OCI-LY1 (cell line): ENCODE measurements at regions not wholly inside any gene's neighbourhood (a gene's known extent, or its start where the extent isn't known, plus 50 kb on each side); places are given as distances from the start of the nearest gene placed in this dataset.

Experiments
- H2AFZ ChIP-seq: fragments of 200-600 bp; sonication (generic), shearing (Covaris generic); 2 replicates; pipeline ENCODE4 v1.6.0; 2014; ENCODE audit warnings: antibody characterized with exemption, mild to moderate bottlenecking, low read length
- H3F3A ChIP-seq: fragments of 200-600 bp; sonication (generic), shearing (Covaris generic); 2 replicates; pipeline ENCODE4 v1.6.0; 2014; ENCODE audit warnings: mild to moderate bottlenecking, antibody characterized with exemption, low read length, moderate library complexity; ENCODE audit not compliant: insufficient read depth
- H3K27ac ChIP-seq: fragments of 200-600 bp; sonication (generic); 2 replicates; pipeline ENCODE4 v1.5.1; 2014; ENCODE audit warnings: low read length, mixed run types, mild to moderate bottlenecking, low read depth; ENCODE audit not compliant: poor library complexity, severe bottlenecking
- H3K27me3 ChIP-seq: fragments of 200-600 bp; sonication (generic); 2 replicates; pipeline ENCODE4 v1.6.0; 2014; ENCODE audit warnings: antibody characterized with exemption, mild to moderate bottlenecking, low read length, moderate library complexity; ENCODE audit not compliant: insufficient read depth
- H3K36me3 ChIP-seq: fragments of 200-600 bp; sonication (generic); 2 replicates; pipeline ENCODE4 v1.6.1; 2014; ENCODE audit warnings: mild to moderate bottlenecking, antibody characterized with exemption, low read length, moderate library complexity, mixed read lengths; ENCODE audit not compliant: insufficient read depth
- H3K4me1 ChIP-seq: fragments of 200-600 bp; sonication (generic); 2 replicates; pipeline ENCODE4 v1.5.1; 2014; ENCODE audit warnings: mild to moderate bottlenecking, low read length, moderate library complexity; ENCODE audit not compliant: insufficient read depth, severe bottlenecking
- H3K4me2 ChIP-seq: fragments of 200-600 bp; sonication (generic), shearing (Covaris generic); 2 replicates; pipeline ENCODE4 v1.6.1; 2014; ENCODE audit warnings: low read length
- H3K4me3 ChIP-seq: fragments of 200-600 bp; sonication (generic); 2 replicates; pipeline ENCODE4 v1.5.1; 2014; ENCODE audit warnings: low read length, low read depth, mild to moderate bottlenecking, mixed read lengths; ENCODE audit not compliant: poor library complexity, severe bottlenecking
- H3K79me2 ChIP-seq: fragments of 200-600 bp; shearing (Covaris generic); 2 replicates; pipeline ENCODE4 v1.6.1; 2016; ENCODE audit warnings: mixed run types, low read length, mixed read lengths; ENCODE audit not compliant: insufficient read depth
- H3K9ac ChIP-seq: fragments of 200-600 bp; sonication (generic), shearing (Covaris generic); 2 replicates; pipeline ENCODE4 v1.6.1; 2014; ENCODE audit warnings: mild to moderate bottlenecking, low read length, mixed read lengths
- H3K9me2 ChIP-seq: fragments of 200-600 bp; sonication (generic), shearing (Covaris generic); 2 replicates; pipeline ENCODE4 v1.6.1; 2014; ENCODE audit warnings: low read depth, mild to moderate bottlenecking, low read length, mixed read lengths
- H3K9me3 ChIP-seq: fragments of 200-600 bp; shearing (Covaris generic); 2 replicates; pipeline ENCODE4 v1.6.1; 2014; ENCODE audit warnings: low read length, mixed read lengths
- H4K20me1 ChIP-seq: fragments of 200-600 bp; sonication (generic), shearing (Covaris generic); 2 replicates; pipeline ENCODE4 v1.6.0; 2016; ENCODE audit warnings: mild to moderate bottlenecking, low read length; ENCODE audit not compliant: insufficient read depth
- CTCF ChIP-seq: fragments of 200-600 bp; sonication (generic), shearing (Covaris generic); IDR thresholded peaks from 2 replicates; pipeline ENCODE4 v1.5.1; 2017; ENCODE audit warnings: mild to moderate bottlenecking, antibody characterized with exemption, low read length, moderate library complexity, mixed read lengths
- EZH2 ChIP-seq: fragments of 200-600 bp; sonication (generic), shearing (Covaris generic); IDR thresholded peaks from 2 replicates; pipeline ENCODE4 v1.8.0; 2017; ENCODE audit warnings: borderline replicate concordance, mixed run types, mild to moderate bottlenecking, antibody characterized with exemption, low read length, moderate library complexity, mixed read lengths

DNA sequence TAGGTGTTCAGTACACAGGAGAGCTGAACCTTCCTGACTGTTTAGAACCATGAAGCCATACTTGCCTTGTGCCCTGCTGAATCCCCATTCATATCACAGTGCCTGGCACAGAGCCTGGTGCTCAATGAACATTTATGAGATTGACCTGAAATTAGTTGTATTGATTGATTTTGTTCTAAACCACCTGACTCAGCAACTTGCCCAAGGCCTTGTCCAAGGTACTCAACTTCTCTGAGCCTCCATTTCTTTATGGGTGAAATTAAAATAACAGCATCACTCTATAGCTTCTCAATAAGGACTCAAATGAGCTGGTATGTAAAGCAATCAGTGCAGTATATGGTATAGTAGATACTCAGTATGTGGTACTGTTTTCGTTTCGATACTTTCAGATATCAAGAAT lies 208.1 kb downstream of the SLC39A8 start:
- H3K9me3 ChIP-seq = no peaks in the 10 kb centered on the region
- H3K27ac ChIP-seq = no peak overlapping the region
- TF ChIP-seq EZH2 = no peak
- no peaks in the 10 kb centered on the region for H3K79me2 ChIP-seq
- H3K9ac ChIP-seq = no peak overlapping the region
- no peak overlapping the region for H2AFZ ChIP-seq
- H3K4me3 ChIP-seq = no peak overlapping the region
- H3K4me2 ChIP-seq = no peak overlapping the region
- no peaks in the 10 kb centered on the region for H3K27me3 ChIP-seq
- H3K36me3 ChIP-seq = no peaks in the 10 kb centered on the region
- H3K4me1 ChIP-seq = peaks cover 7% of the 10 kb centered on the region
- H4K20me1 ChIP-seq = no peaks in the 10 kb centered on the region
- no peaks in the 10 kb centered on the region for H3F3A ChIP-seq
- no peaks in the 10 kb centered on the region for H3K9me2 ChIP-seq

DNA sequence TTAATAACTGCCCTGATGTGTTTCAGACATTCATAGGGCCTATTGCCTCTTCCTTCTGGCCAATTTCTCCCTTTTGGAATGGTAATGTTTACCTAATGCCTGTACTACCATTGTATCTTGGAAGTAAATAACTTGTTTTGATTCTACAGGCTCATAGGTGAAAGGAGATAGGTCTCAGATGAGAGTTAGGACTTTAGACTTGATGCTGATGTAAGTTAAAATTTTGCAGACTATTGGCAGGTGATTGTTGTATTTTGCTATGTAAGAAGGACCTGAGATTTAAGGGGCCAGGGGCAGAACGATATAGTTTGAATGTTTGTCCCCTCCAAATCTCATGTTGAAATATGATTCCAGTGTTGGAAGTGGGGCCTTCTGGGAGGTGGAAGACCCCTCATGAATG lies 215.5 kb downstream of the SLC39A8 start:
- H3K27ac ChIP-seq = no peak overlapping the region
- no peak overlapping the region for H3K4me2 ChIP-seq
- H3K36me3 ChIP-seq = no peaks in the 10 kb centered on the region
- H3F3A ChIP-seq = no peaks in the 10 kb centered on the region
- H3K9ac ChIP-seq = no peak overlapping the region
- no peaks in the 10 kb centered on the region for H3K4me1 ChIP-seq
- H3K27me3 ChIP-seq = no peaks in the 10 kb centered on the region
- no peaks in the 10 kb centered on the region for H3K9me2 ChIP-seq
- TF ChIP-seq EZH2 (no peak), CTCF (no peak)
- no peaks in the 10 kb centered on the region; the same call in 1 of the 2 replicates for H3K9me3 ChIP-seq
- no peak overlapping the region for H2AFZ ChIP-seq
- H3K4me3 ChIP-seq = no peak overlapping the region
- H3K79me2 ChIP-seq = no peaks in the 10 kb centered on the region
- no peaks in the 10 kb centered on the region for H4K20me1 ChIP-seq
